ENCODE measurements at regions not wholly inside any gene's neighbourhood (a gene's known extent, or its start where the extent isn't known, plus 50 kb on each side); places are given as distances from the start of the nearest gene placed in this dataset.
"Not testable (repeated sequence)": the region's sequence is repeated elsewhere in the genome, so short reads cannot be mapped to it uniquely, and the experiment has no call there.

- DNase-seq (ENCODE audit: low spot score): no peak
- Histone ChIP-seq H3K4me3 (ENCODE audit: low read depth, low read length, poor library complexity, severe bottlenecking) (no peak overlapping the region), H3K9me3 (ENCODE audit: low read depth, low read length, poor library complexity, severe bottlenecking) (no peaks in the 10 kb centered on the region), H3K4me1 (ENCODE audit: insufficient read depth, low read length, poor library complexity, severe bottlenecking) (no peaks in the 10 kb centered on the region), H3K27ac (ENCODE audit: low read depth, low read length, poor library complexity, severe bottlenecking) (no peak overlapping the region), H3K27me3 (replicated peaks; ENCODE audit: insufficient read depth, low read depth, low read length, poor library complexity) (no peaks in the 10 kb centered on the region), H3K36me3 (ENCODE audit: insufficient read depth, low read length, poor library complexity, severe bottlenecking) (no peaks in the 10 kb centered on the region)
- POLR2A ChIA-PET (ENCODE audit: low non-redundant PET): no interaction called here
- no peak for TF ChIP-seq CTCF (conservative IDR thresholded peaks at IDR 0.05; ENCODE audit: low read depth, low read length)
- TF ChIP-seq EZH2 (IDR thresholded peaks at IDR 0.05; ENCODE audit: borderline replicate concordance, low read depth, low read length, poor library complexity, severe bottlenecking): no peak
- CTCF ChIA-PET: no interaction called here
- no TSS peak for BruUV-seq (replicated peaks)
- intact Hi-C loops (cut with micrococcal nuclease; ENCODE audit: unreplicated experiment): no loop called here
Measured at GRCh38 chr2:88999365-88999764, 307.9 kb downstream of the RPIA start.

- BruUV-seq (replicated peaks): no TSS peak
- intact Hi-C loops (cut with micrococcal nuclease; ENCODE audit: unreplicated experiment): loop anchor here (10.0 kb wide), 1 partner anchor 45 kb away; no protein-coding TSS in a partner anchor
- H3K9me3 ChIP-seq (ENCODE audit: low read depth, low read length, poor library complexity, severe bottlenecking): no peaks in the 10 kb centered on the region
- no peaks in the 10 kb centered on the region for H3K36me3 ChIP-seq (ENCODE audit: insufficient read depth, low read length, poor library complexity, severe bottlenecking)
- no peak overlapping the region for H3K4me3 ChIP-seq (ENCODE audit: low read depth, low read length, poor library complexity, severe bottlenecking)
- CTCF ChIA-PET: no interaction called here
- no peak overlapping the region for H3K27ac ChIP-seq (ENCODE audit: low read depth, low read length, poor library complexity, severe bottlenecking)
- POLR2A ChIA-PET (ENCODE audit: low non-redundant PET): no interaction called here
- TF ChIP-seq CTCF (conservative IDR thresholded peaks at IDR 0.05; ENCODE audit: low read depth, low read length): no peak
- no peak for TF ChIP-seq EZH2 (IDR thresholded peaks at IDR 0.05; ENCODE audit: borderline replicate concordance, low read depth, low read length, poor library complexity, severe bottlenecking)
- H3K4me1 ChIP-seq (ENCODE audit: insufficient read depth, low read length, poor library complexity, severe bottlenecking): no peaks in the 10 kb centered on the region
- H3K27me3 ChIP-seq (replicated peaks; ENCODE audit: insufficient read depth, low read depth, low read length, poor library complexity): no peaks in the 10 kb centered on the region
- DNase-seq (ENCODE audit: low spot score): no peak
Measured at GRCh38 chr2:89000235-89000634, 308.8 kb downstream of the RPIA start.

GRCh38 chr2:89004238-89004637 lies 312.8 kb downstream of the RPIA start:
- H3K4me1 ChIP-seq (ENCODE audit: insufficient read depth, low read length, poor library complexity, severe bottlenecking); H3K27ac ChIP-seq (ENCODE audit: low read depth, low read length, poor library complexity, severe bottlenecking); CTCF ChIA-PET; BruUV-seq (replicated peaks); H3K4me3 ChIP-seq (ENCODE audit: low read depth, low read length, poor library complexity, severe bottlenecking); DNase-seq (ENCODE audit: low spot score); H3K9me3 ChIP-seq (ENCODE audit: low read depth, low read length, poor library complexity, severe bottlenecking); H3K27me3 ChIP-seq (replicated peaks; ENCODE audit: insufficient read depth, low read depth, low read length, poor library complexity); H3K36me3 ChIP-seq (ENCODE audit: insufficient read depth, low read length, poor library complexity, severe bottlenecking); POLR2A ChIA-PET (ENCODE audit: low non-redundant PET): not testable (repeated sequence)
- intact Hi-C loops (cut with micrococcal nuclease; ENCODE audit: unreplicated experiment): loop anchor here (10.0 kb wide), 1 partner anchor 49 kb away; no protein-coding TSS in a partner anchor

GRCh38 chr2:89020566-89020965 lies 329.1 kb downstream of the RPIA start:
- CTCF ChIA-PET; H3K4me3 ChIP-seq (ENCODE audit: low read depth, low read length, poor library complexity, severe bottlenecking); BruUV-seq (replicated peaks): not testable (repeated sequence)

GRCh38 chr2:89026296-89026695 lies 334.8 kb downstream of the RPIA start:
- intact Hi-C loops (cut with micrococcal nuclease; ENCODE audit: unreplicated experiment); H3K36me3 ChIP-seq (ENCODE audit: insufficient read depth, low read length, poor library complexity, severe bottlenecking); CTCF ChIA-PET; H3K4me1 ChIP-seq (ENCODE audit: insufficient read depth, low read length, poor library complexity, severe bottlenecking); H3K27ac ChIP-seq (ENCODE audit: low read depth, low read length, poor library complexity, severe bottlenecking); H3K27me3 ChIP-seq (replicated peaks; ENCODE audit: insufficient read depth, low read depth, low read length, poor library complexity); POLR2A ChIA-PET (ENCODE audit: low non-redundant PET); H3K9me3 ChIP-seq (ENCODE audit: low read depth, low read length, poor library complexity, severe bottlenecking); BruUV-seq (replicated peaks); H3K4me3 ChIP-seq (ENCODE audit: low read depth, low read length, poor library complexity, severe bottlenecking); DNase-seq (ENCODE audit: low spot score): not testable (repeated sequence)

More at GRCh38 chr2:89020566-89020965, 329.1 kb downstream of the RPIA start:
- H3K4me1 ChIP-seq (ENCODE audit: insufficient read depth, low read length, poor library complexity, severe bottlenecking); POLR2A ChIA-PET (ENCODE audit: low non-redundant PET); H3K27me3 ChIP-seq (replicated peaks; ENCODE audit: insufficient read depth, low read depth, low read length, poor library complexity); H3K36me3 ChIP-seq (ENCODE audit: insufficient read depth, low read length, poor library complexity, severe bottlenecking); H3K27ac ChIP-seq (ENCODE audit: low read depth, low read length, poor library complexity, severe bottlenecking); intact Hi-C loops (cut with micrococcal nuclease; ENCODE audit: unreplicated experiment); DNase-seq (ENCODE audit: low spot score); H3K9me3 ChIP-seq (ENCODE audit: low read depth, low read length, poor library complexity, severe bottlenecking): not testable (repeated sequence)

- H3K4me1 ChIP-seq (ENCODE audit: insufficient read depth, low read length, poor library complexity, severe bottlenecking); CTCF ChIA-PET; intact Hi-C loops (cut with micrococcal nuclease; ENCODE audit: unreplicated experiment); H3K27me3 ChIP-seq (replicated peaks; ENCODE audit: insufficient read depth, low read depth, low read length, poor library complexity); H3K9me3 ChIP-seq (ENCODE audit: low read depth, low read length, poor library complexity, severe bottlenecking); H3K4me3 ChIP-seq (ENCODE audit: low read depth, low read length, poor library complexity, severe bottlenecking); H3K27ac ChIP-seq (ENCODE audit: low read depth, low read length, poor library complexity, severe bottlenecking); H3K36me3 ChIP-seq (ENCODE audit: insufficient read depth, low read length, poor library complexity, severe bottlenecking); DNase-seq (ENCODE audit: low spot score); POLR2A ChIA-PET (ENCODE audit: low non-redundant PET); BruUV-seq (replicated peaks): not testable (repeated sequence)
Measured at GRCh38 chr2:89027115-89027514, 335.6 kb downstream of the RPIA start.

Measured in A673 (cell line).